Mesenchymal stem cell (in vitro differentiated cells and primary cell): ENCODE measurements at regions not wholly inside any gene's neighbourhood (a gene's known extent, or its start where the extent isn't known, plus 50 kb on each side); places are given as distances from the start of the nearest gene placed in this dataset.

Source experiments
- DNase-seq: peaks from one replicate; pipeline ENCODE4 v3.0.0-alpha.2; 2013
- H2AFZ ChIP-seq: one replicate; pipeline ENCODE4 v1.6.1; 2013; ENCODE audit warnings: low read depth, mild to moderate bottlenecking, control low read depth, inconsistent platforms, low read length, moderate library complexity
- H2AK5ac ChIP-seq: 2 replicates; pipeline ENCODE4 v1.6.1; 2013; ENCODE audit warnings: low read length, moderate library complexity, mild to moderate bottlenecking, inconsistent platforms; ENCODE audit not compliant: severe bottlenecking
- H2BK120ac ChIP-seq: one replicate; pipeline ENCODE4 v1.6.1; 2013; ENCODE audit warnings: low read depth, mild to moderate bottlenecking, inconsistent platforms, low read length, moderate library complexity
- H2BK12ac ChIP-seq, 2 experiments: one replicate each; pipeline ENCODE4 v1.6.1; 2013; ENCODE audit warnings: inconsistent platforms in 2 of 2, low read length in 2 of 2, mild to moderate bottlenecking in 2 of 2, moderate library complexity in 2 of 2, control low read depth in 1 of 2
- H2BK15ac ChIP-seq: one replicate; pipeline ENCODE4 v1.6.1; 2013; ENCODE audit warnings: mild to moderate bottlenecking, low read depth, inconsistent platforms; ENCODE audit not compliant: poor library complexity, severe bottlenecking
- H2BK5ac ChIP-seq: 2 replicates; pipeline ENCODE4 v1.6.1; 2013; ENCODE audit warnings: low read depth, mild to moderate bottlenecking, low read length, control low read depth, inconsistent platforms; ENCODE audit not compliant: poor library complexity, severe bottlenecking
- H3K14ac ChIP-seq, 2 experiments: one replicate each; pipeline ENCODE4 v1.6.1; 2013; ENCODE audit warnings: inconsistent platforms in 2 of 2, low read length in 2 of 2, control low read depth in 1 of 2, mild to moderate bottlenecking in 1 of 2, moderate library complexity in 1 of 2
- H3K18ac ChIP-seq, 2 experiments: one replicate each; pipeline ENCODE4 v1.6.1; 2013; ENCODE audit warnings: inconsistent platforms in 2 of 2, low read length in 2 of 2, control low read depth in 1 of 2, low read depth in 1 of 2, mild to moderate bottlenecking in 1 of 2
- H3K23ac ChIP-seq, 2 experiments: one replicate each; pipeline ENCODE4 v1.6.1; 2013; ENCODE audit warnings: inconsistent platforms in 2 of 2, low read length in 2 of 2, mild to moderate bottlenecking in 2 of 2, moderate library complexity in 2 of 2, control low read depth in 1 of 2
- H3K27ac ChIP-seq: 2 replicates; pipeline ENCODE4 v1.5.1; 2013; ENCODE audit warnings: mild to moderate bottlenecking, moderate library complexity, low read length, control low read depth, inconsistent platforms; ENCODE audit not compliant: poor library complexity, severe bottlenecking
- H3K27me3 ChIP-seq, 2 experiments: 2 replicates each; pipeline versions ENCODE4 v1.6.1 to v1.7.0; 2013; ENCODE audit warnings: low read length in 2 of 2, mild to moderate bottlenecking in 2 of 2, moderate library complexity in 2 of 2, control low read depth in 1 of 2, inconsistent platforms in 1 of 2; ENCODE audit not compliant: control insufficient read depth in 1 of 2, insufficient read depth in 1 of 2
- H3K36me3 ChIP-seq, 2 experiments: 2 replicates each; pipeline versions ENCODE4 v1.6.1 to v1.7.0; 2013; ENCODE audit warnings: low read length in 2 of 2, control low read depth in 1 of 2, inconsistent platforms in 1 of 2, low read depth in 1 of 2, mild to moderate bottlenecking in 1 of 2; ENCODE audit not compliant: insufficient read depth in 2 of 2, control insufficient read depth in 1 of 2
- H3K4ac ChIP-seq, 2 experiments: one replicate each; pipeline ENCODE4 v1.6.1; 2013; ENCODE audit warnings: inconsistent platforms in 2 of 2, low read length in 2 of 2, mild to moderate bottlenecking in 2 of 2, moderate library complexity in 2 of 2, control low read depth in 1 of 2, low read depth in 1 of 2
- H3K4me1 ChIP-seq: 2 replicates; pipeline ENCODE4 v1.6.1; 2013; ENCODE audit warnings: low read depth, low read length, control low read depth; ENCODE audit not compliant: control insufficient read depth, insufficient read depth
- H3K4me2 ChIP-seq: 2 replicates; pipeline ENCODE4 v1.6.1; 2013; ENCODE audit warnings: low read length, mild to moderate bottlenecking, inconsistent platforms; ENCODE audit not compliant: poor library complexity, severe bottlenecking
- H3K4me3 ChIP-seq, 2 experiments: 2 replicates each; pipeline versions ENCODE4 v1.5.1 to v1.7.0; 2013; ENCODE audit warnings: low read length in 2 of 2, mild to moderate bottlenecking in 2 of 2, control low read depth in 1 of 2, low read depth in 1 of 2; ENCODE audit not compliant: insufficient read depth in 1 of 2
- H3K79me1 ChIP-seq: replicated peaks from 2 replicates; pipeline ENCODE4 v1.6.1; 2013; ENCODE audit warnings: mild to moderate bottlenecking, control low read depth, low read length, inconsistent platforms; ENCODE audit not compliant: poor library complexity, severe bottlenecking
- H3K9ac ChIP-seq: 2 replicates; pipeline ENCODE4 v1.7.0; 2013; ENCODE audit warnings: mild to moderate bottlenecking, low read length, moderate library complexity
- H3K9me3 ChIP-seq: 2 replicates; pipeline ENCODE4 v1.7.0; 2013; ENCODE audit warnings: mild to moderate bottlenecking, low read length; ENCODE audit not compliant: control insufficient read depth
- H4K8ac ChIP-seq: one replicate; pipeline ENCODE4 v1.6.1; 2013; ENCODE audit warnings: inconsistent platforms, mild to moderate bottlenecking, low read length, moderate library complexity
- H4K91ac ChIP-seq: one replicate; pipeline ENCODE4 v1.6.1; 2013; ENCODE audit warnings: mild to moderate bottlenecking, low read length, inconsistent platforms
- WGBS: methylation state at CpG from one replicate; pipeline ENCODE4 v1.1.7; 2013; ENCODE audit warnings: mixed read lengths; 5-methylcytosine and 5-hydroxymethylcytosine counted together

DNA sequence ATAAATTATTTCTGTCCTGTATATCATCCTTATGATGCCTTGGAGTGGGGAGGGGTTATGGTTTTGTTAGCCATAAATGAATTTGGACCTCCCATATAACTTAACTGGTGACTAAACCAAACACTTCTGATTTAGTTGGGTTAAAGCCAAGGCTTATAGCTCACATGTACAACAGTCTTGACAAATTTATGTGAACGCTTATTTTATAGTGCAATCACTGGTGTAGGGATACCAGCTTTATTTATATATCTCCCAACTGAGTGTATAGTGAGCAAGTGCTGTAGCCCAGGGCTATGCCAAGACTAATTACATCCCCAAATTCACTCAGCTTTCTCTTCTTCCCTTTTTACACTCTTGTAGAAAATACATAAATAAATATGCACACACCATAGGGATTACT is 956.2 kb downstream of the SORCS3 start:
- no peak overlapping the region for H3K4me2 ChIP-seq
- no peaks in the 10 kb centered on the region for H3K4me1 ChIP-seq
- WGBS = 100% methylated on average over 1 of the region's 1 CpG
- no peak overlapping the region for H2BK5ac ChIP-seq
- no peak for DNase-seq
- H3K18ac ChIP-seq = no peak overlapping the region
- H3K23ac ChIP-seq = no peak overlapping the region
- no peaks in the 10 kb centered on the region for H3K36me3 ChIP-seq
- H3K9ac ChIP-seq = no peak overlapping the region
- no peak overlapping the region for H3K4me3 ChIP-seq
- H2BK12ac ChIP-seq = no peak overlapping the region
- no peaks in the 10 kb centered on the region for H3K9me3 ChIP-seq
- no peaks in the 10 kb centered on the region for H3K79me1 ChIP-seq
- no peaks in the 10 kb centered on the region for H3K27me3 ChIP-seq
- no peak overlapping the region for H3K4ac ChIP-seq
- no peak overlapping the region for H2AFZ ChIP-seq
- H3K14ac ChIP-seq = no peak overlapping the region
- H4K91ac ChIP-seq = no peak overlapping the region
- no peak overlapping the region for H2BK15ac ChIP-seq
- no peak overlapping the region for H2BK120ac ChIP-seq
- no peak overlapping the region for H2AK5ac ChIP-seq
- H3K27ac ChIP-seq = no peak overlapping the region
- H4K8ac ChIP-seq = no peak overlapping the region

DNA sequence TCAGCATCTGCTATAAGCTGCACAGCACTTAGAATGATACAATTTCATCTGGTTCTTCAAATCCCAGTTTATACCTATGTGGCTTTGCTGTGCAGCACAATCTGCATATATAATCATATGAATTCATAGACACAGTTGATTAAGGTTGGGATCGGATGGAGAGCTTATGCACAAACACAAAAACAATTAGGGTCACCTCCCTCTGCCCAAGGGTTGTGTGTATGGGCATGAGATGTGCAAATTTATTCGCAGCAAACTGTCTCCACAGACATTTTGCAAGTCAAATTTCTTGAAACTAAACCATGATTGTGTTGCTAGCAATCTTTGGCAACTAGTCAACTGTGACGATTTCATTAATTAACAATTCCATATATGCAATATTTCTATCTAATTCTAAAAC is 955.7 kb downstream of the SORCS3 start:
- H2AK5ac ChIP-seq = no peak overlapping the region
- H3K9me3 ChIP-seq = no peaks in the 10 kb centered on the region
- no peak overlapping the region for H3K4ac ChIP-seq
- no peaks in the 10 kb centered on the region for H3K79me1 ChIP-seq
- H2BK12ac ChIP-seq = no peak overlapping the region
- H4K8ac ChIP-seq = no peak overlapping the region
- H2BK120ac ChIP-seq = no peak overlapping the region
- H3K36me3 ChIP-seq = no peaks in the 10 kb centered on the region
- H3K27ac ChIP-seq = no peak overlapping the region
- H2BK15ac ChIP-seq = no peak overlapping the region
- H3K4me2 ChIP-seq = no peak overlapping the region
- no peak overlapping the region for H3K4me3 ChIP-seq
- no peaks in the 10 kb centered on the region for H3K27me3 ChIP-seq
- H2AFZ ChIP-seq = no peak overlapping the region
- no peak overlapping the region for H3K23ac ChIP-seq
- H3K9ac ChIP-seq = no peak overlapping the region
- WGBS = 82% methylated on average over 3 of the region's 3 CpGs
- H4K91ac ChIP-seq = no peak overlapping the region
- no peak for DNase-seq
- no peaks in the 10 kb centered on the region for H3K4me1 ChIP-seq
- H3K18ac ChIP-seq = no peak overlapping the region
- H2BK5ac ChIP-seq = no peak overlapping the region
- no peak overlapping the region for H3K14ac ChIP-seq

DNA sequence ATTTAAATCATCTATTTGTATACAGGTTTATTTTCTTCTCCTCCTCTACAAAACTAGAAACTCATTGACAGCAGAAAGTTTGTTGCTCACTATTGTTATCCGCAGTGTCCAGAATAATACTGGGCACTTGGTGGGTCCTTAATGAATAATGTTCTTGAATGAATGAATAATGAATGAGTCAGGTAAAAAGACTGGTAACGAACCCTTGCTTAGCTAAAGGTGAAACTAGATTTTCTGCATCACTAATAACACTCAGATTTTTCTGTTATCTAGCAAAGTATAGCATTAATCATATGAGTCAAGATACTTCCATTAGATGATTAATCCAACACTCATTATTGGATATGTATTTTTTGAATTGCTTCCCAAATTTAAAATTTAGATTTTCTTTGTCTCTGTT is 953.2 kb downstream of the SORCS3 start:
- Histone ChIP-seq H3K36me3 (no peaks in the 10 kb centered on the region), H3K18ac (no peak overlapping the region), H4K8ac (no peak overlapping the region), H2BK12ac (no peak overlapping the region), H3K79me1 (no peaks in the 10 kb centered on the region), H3K27me3 (no peaks in the 10 kb centered on the region), H3K4ac (no peak overlapping the region), H3K4me2 (no peak overlapping the region), H3K4me3 (no peak overlapping the region), H3K27ac (no peak overlapping the region), H3K23ac (no peak overlapping the region), H2AFZ (no peak overlapping the region), H4K91ac (no peak overlapping the region), H3K4me1 (no peaks in the 10 kb centered on the region), H3K9ac (no peak overlapping the region), H2BK5ac (no peak overlapping the region), H3K14ac (no peak overlapping the region), H3K9me3 (no peaks in the 10 kb centered on the region), H2BK15ac (no peak overlapping the region), H2AK5ac (no peak overlapping the region), H2BK120ac (no peak overlapping the region)
- 100% methylated on average over 1 of the region's 2 CpGs for WGBS
- DNase-seq = no peak

DNA sequence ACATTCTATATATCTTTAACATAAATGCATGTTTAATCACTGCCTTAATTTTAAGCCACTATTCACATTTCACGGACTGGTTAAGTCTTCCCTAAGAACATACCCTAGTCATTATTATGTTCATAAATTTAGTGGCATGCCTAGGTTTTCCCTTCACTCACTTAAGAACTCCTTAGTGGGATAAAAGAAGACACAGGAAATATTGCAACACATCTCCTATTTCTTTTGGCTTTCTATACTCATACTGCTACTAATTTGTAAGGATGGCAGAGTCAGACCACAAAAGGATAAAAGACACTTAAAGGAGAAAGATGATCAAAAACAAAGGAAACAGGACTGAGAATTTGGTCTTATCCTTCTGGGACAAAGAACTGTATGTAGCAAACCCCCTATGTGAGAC is 951.4 kb downstream of the SORCS3 start:
- Histone ChIP-seq H4K8ac (no peak overlapping the region), H4K91ac (no peak overlapping the region), H3K4ac (no peak overlapping the region), H3K23ac (no peak overlapping the region), H2BK120ac (no peak overlapping the region), H3K79me1 (no peaks in the 10 kb centered on the region), H3K27me3 (no peaks in the 10 kb centered on the region), H2BK15ac (no peak overlapping the region), H2BK5ac (no peak overlapping the region), H3K4me2 (no peak overlapping the region), H3K18ac (no peak overlapping the region), H3K14ac (no peak overlapping the region), H2BK12ac (no peak overlapping the region), H3K4me3 (no peak overlapping the region), H2AK5ac (no peak overlapping the region), H3K4me1 (no peaks in the 10 kb centered on the region), H3K9ac (no peak overlapping the region), H3K9me3 (no peaks in the 10 kb centered on the region), H3K27ac (no peak overlapping the region), H3K36me3 (no peaks in the 10 kb centered on the region), H2AFZ (no peak overlapping the region)
- 100% methylated on average over 1 of the region's 1 CpG for WGBS
- no peak for DNase-seq
